Sigmoid colon (tissue), 6 donors: ENCODE measurements at regions not wholly inside any gene's neighbourhood (a gene's known extent, or its start where the extent isn't known, plus 50 kb on each side); places are given as distances from the start of the nearest gene placed in this dataset.

Experiments
- DNase-seq: peaks from one replicate; pipeline ENCODE4 v3.0.0-alpha.2; 2019
- H3K27ac ChIP-seq, 4 donors: fragments of 200-600 bp; sonication (generic); one replicate each; pipeline ENCODE4 v1.5.1; 2016 to 2019; ENCODE audit warnings: mild to moderate bottlenecking in 1 of 4
- H3K27me3 ChIP-seq, 3 donors: fragments of 200-600 bp; sonication (generic); one replicate each; pipeline ENCODE4 v1.5.1; 2019; ENCODE audit warnings: mild to moderate bottlenecking in 1 of 3
- H3K36me3 ChIP-seq, 4 donors: fragments of 200-600 bp; sonication (generic); one replicate each; pipeline ENCODE4 v1.5.1; 2016 to 2019
- H3K4me1 ChIP-seq, 4 donors: fragments of 200-600 bp; sonication (generic); one replicate each; pipeline ENCODE4 v1.5.1; 2017 to 2019
- H3K4me3 ChIP-seq, 4 donors: fragments of 200-600 bp; sonication (generic); one replicate each; pipeline ENCODE4 v1.5.1; 2017 to 2019; ENCODE audit warnings: mild to moderate bottlenecking in 2 of 4, moderate library complexity in 1 of 4
- H3K9me3 ChIP-seq, 4 donors: fragments of 200-600 bp in 3 of 4; sonication (generic) in 3 of 4; one replicate each; pipeline versions ENCODE4 v1.5.1 to v1.6.1; 2013 to 2019
- EP300 ChIP-seq, 4 donors: sonication (generic); formaldehyde crosslinking; IDR thresholded peaks; one replicate each; pipeline ENCODE4 v1.6.1; 2017; ENCODE audit warnings: antibody characterized with exemption in 4 of 4
- POLR2A ChIP-seq, 2 donors: fragments of 450-650 bp; IDR thresholded peaks; one replicate each; pipeline ENCODE4 v1.6.1; 2016; ENCODE audit warnings: antibody characterized with exemption in 2 of 2, mild to moderate bottlenecking in 2 of 2, moderate library complexity in 2 of 2
- POLR2AphosphoS5 ChIP-seq, 4 donors: sonication (generic); formaldehyde crosslinking; IDR thresholded peaks; one replicate each; pipeline ENCODE4 v1.6.1; 2017; ENCODE audit warnings: antibody characterized with exemption in 4 of 4
- WGBS, 2 donors: extraction: QIAGEN DNeasy Blood & Tissue Kit; methylation state at CpG; one replicate each; pipeline ENCODE4 v1.1.7; 2013; 5-methylcytosine and 5-hydroxymethylcytosine counted together
- intact Hi-C: fragments of 100-400 bp; cut with DNase I; formaldehyde crosslinking; loops from one replicate; pipeline ENCODE4 v1.15.1; 2023
- TF ChIP-seq, protein P1 (sequence below), 4 experiments: fragments of 450-650 bp in 3 of 4; fragments of 200-600 bp in 1 of 4; IDR thresholded peaks; one replicate each; pipeline ENCODE4 v1.5.1; 2016 to 2019; ENCODE audit warnings: antibody characterized with exemption in 4 of 4, mild to moderate bottlenecking in 3 of 4, moderate library complexity in 2 of 4
- donor health status: healthy with polysubstance abuse.
- donor health status: healthy.

DNA sequence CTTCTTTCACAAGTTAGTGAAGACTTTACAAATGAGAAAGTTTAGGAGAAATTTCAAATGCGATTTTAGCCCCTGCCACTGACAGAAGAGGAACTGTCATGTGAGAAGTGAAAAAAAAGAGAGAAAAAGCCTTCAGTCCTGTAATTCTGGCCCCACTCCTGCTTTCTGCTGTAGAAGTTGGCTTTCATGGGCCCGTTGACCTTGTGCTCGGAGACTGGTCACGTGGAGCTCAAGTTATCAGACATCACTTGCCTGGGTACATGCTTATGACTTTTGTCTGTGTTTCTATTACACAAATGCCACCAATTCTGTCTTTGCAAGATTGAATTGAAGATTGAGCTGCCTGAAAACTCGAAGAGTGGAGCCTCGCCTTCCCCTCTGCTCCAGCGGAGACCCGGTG, 749.9 kb downstream of the BCL11A start:
- peaks cover 0 to 21% (median 0%) of the 10 kb centered on the region in 4 donors for H3K4me1 ChIP-seq
- H3K4me3 ChIP-seq: no peak overlapping the region
- 80 to 89% methylated on average over 8 of the region's 8 CpGs for WGBS, 2 donors
- intact Hi-C loops: no loop called here
- H3K27ac ChIP-seq: peak overlapping the region in 1 of 4 donors; percentile 38
- no peaks in the 10 kb centered on the region for H3K36me3 ChIP-seq
- TF ChIP-seq EP300 (IDR thresholded peaks at IDR 0.05) (no peak), POLR2A (IDR thresholded peaks at IDR 0.05) (no peak), POLR2AphosphoS5 (IDR thresholded peaks at IDR 0.05) (no peak)
- TF ChIP-seq, protein P1, sequence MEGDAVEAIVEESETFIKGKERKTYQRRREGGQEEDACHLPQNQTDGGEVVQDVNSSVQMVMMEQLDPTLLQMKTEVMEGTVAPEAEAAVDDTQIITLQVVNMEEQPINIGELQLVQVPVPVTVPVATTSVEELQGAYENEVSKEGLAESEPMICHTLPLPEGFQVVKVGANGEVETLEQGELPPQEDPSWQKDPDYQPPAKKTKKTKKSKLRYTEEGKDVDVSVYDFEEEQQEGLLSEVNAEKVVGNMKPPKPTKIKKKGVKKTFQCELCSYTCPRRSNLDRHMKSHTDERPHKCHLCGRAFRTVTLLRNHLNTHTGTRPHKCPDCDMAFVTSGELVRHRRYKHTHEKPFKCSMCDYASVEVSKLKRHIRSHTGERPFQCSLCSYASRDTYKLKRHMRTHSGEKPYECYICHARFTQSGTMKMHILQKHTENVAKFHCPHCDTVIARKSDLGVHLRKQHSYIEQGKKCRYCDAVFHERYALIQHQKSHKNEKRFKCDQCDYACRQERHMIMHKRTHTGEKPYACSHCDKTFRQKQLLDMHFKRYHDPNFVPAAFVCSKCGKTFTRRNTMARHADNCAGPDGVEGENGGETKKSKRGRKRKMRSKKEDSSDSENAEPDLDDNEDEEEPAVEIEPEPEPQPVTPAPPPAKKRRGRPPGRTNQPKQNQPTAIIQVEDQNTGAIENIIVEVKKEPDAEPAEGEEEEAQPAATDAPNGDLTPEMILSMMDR (IDR thresholded peaks at IDR 0.05): no peak
- no peak for DNase-seq
- H3K27me3 ChIP-seq: no peaks in the 10 kb centered on the region
- H3K9me3 ChIP-seq: peaks cover 0 to 6% (median 0%) of the 10 kb centered on the region in 4 donors

DNA sequence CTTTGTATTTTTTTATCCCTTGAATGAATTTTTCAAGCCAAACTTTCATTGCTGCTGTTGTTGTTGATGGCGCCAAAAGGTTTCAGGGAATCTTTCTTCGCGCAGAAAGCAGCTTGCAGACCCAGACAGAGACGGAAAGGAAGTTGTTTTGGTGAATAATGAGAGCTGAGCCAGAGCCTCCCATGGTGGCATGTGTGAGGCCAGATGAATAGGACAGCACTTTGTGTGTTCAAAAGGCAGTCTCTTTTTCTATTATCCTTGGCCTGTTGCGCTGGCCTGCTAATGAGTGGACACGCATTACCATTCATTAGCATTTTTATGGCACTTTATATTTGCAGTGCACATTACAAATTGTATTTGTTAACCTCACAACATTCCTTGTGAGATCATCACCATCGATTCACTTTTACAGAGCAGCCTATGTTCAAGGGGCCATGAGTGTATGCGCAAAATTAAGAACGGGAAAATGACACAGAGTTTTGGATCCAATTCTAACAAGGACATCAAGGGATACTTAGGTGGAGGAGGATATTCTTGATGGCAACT, 754.7 kb downstream of the BCL11A start:
- H3K4me1 ChIP-seq: peaks cover 0 to 10% (median 0%) of the 10 kb centered on the region in 4 donors
- intact Hi-C loops: no loop called here
- H3K27ac ChIP-seq: no peak overlapping the region
- no peak overlapping the region for H3K4me3 ChIP-seq
- peaks cover 0 to 2% (median 0%) of the 10 kb centered on the region in 4 donors for H3K9me3 ChIP-seq
- 94 to 95% methylated on average over 9 of the region's 9 CpGs for WGBS, 2 donors
- no peak for DNase-seq
- no peaks in the 10 kb centered on the region for H3K36me3 ChIP-seq
- TF ChIP-seq, protein P1 (IDR thresholded peaks at IDR 0.05): no peak
- TF ChIP-seq POLR2AphosphoS5 (IDR thresholded peaks at IDR 0.05): no peak
- TF ChIP-seq EP300 (IDR thresholded peaks at IDR 0.05): no peak
- TF ChIP-seq POLR2A (IDR thresholded peaks at IDR 0.05): no peak
- no peaks in the 10 kb centered on the region for H3K27me3 ChIP-seq

DNA sequence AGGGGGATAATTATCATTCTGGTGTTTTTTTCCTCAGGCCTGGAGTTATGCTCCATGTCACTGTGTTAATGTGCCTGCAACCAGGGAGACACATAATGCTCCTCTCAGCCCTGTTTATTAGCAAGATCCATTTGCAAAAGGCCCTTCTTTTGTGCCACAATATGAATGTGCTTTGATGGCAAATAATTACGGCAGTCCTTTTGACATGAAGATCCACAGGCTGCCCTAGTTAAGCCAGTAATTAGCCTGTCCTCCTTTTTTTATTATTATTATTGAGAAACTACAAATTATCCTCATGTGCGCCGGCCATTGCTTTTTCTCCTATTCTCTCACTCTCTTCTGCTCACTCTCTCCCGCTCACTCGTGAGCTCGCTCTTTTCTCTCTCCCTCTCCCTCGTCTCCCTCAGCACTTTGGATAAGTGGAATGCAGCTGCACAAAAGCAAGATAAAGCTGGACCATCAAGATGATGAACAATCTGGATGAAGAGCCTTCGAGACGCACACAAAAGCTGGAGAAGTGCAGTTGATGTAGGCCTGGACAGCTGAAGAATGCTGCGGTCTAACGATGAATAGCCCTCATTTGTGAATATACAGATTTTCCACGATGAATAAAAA, 762.3 kb downstream of the BCL11A start:
- no peak overlapping the region for H3K4me3 ChIP-seq
- H3K4me1 ChIP-seq: no peaks in the 10 kb centered on the region
- DNase-seq: no peak
- H3K27ac ChIP-seq: no peak overlapping the region
- no peaks in the 10 kb centered on the region for H3K36me3 ChIP-seq
- H3K27me3 ChIP-seq: no peaks in the 10 kb centered on the region
- peaks cover 0 to 2% (median 0%) of the 10 kb centered on the region in 4 donors for H3K9me3 ChIP-seq
- TF ChIP-seq POLR2A (IDR thresholded peaks at IDR 0.05) (no peak), POLR2AphosphoS5 (IDR thresholded peaks at IDR 0.05) (no peak), EP300 (IDR thresholded peaks at IDR 0.05) (no peak)
- TF ChIP-seq, protein P1 (IDR thresholded peaks at IDR 0.05): no peak
- 88 to 92% methylated on average over 12 of the region's 12 CpGs for WGBS, 2 donors
- intact Hi-C loops: no loop called here

DNA sequence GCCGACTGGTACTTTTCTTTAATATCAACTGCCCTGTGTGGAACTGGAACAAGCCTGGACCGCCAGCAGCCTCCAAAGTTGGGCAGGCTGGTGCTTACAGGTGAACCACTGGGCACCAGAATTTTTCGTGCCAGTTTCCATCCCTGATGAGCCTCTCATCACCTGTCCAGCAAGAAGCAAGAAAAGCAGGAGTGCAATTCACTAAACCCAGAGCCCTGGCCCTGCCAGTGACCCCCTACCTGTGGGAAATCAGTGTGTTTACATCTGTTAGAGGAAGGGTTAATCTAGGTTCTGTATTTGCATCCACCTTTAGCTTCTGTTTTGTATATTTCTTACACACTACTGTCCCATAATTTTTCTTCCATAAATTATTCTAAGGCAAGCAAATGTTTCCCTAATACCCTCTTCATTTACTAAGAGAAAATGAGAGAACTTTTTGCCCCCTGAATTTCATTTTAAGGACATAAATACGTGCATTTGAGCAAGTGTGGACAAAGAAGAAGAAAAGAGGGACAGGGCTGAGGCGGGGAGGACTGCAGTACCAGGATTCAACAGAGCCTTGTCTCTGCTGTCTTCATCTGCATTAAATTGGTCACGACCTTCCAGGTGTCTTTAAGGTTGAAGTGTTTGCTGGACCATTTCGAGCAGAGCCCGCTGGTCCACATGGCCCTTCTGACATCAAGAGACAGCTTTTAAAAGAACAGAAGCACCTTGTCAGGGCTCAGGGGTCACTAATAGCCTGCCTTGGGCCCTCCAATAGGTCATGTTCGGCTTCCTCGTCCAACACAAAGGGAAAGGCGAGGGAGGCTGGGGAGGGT, 763.1 kb downstream of the BCL11A start:
- Histone ChIP-seq H3K4me1 (no peaks in the 10 kb centered on the region), H3K9me3 (peaks cover 0 to 2% (median 0%) of the 10 kb centered on the region in 4 donors), H3K27me3 (no peaks in the 10 kb centered on the region), H3K36me3 (no peaks in the 10 kb centered on the region), H3K27ac (no peak overlapping the region), H3K4me3 (no peak overlapping the region)
- 88 to 93% methylated on average over 11 of the region's 11 CpGs for WGBS, 2 donors
- no peak for DNase-seq
- intact Hi-C loops: no loop called here
- TF ChIP-seq POLR2A (IDR thresholded peaks at IDR 0.05): no peak
- TF ChIP-seq EP300 (IDR thresholded peaks at IDR 0.05): no peak
- TF ChIP-seq POLR2AphosphoS5 (IDR thresholded peaks at IDR 0.05): no peak
- TF ChIP-seq, protein P1 (IDR thresholded peaks at IDR 0.05): no peak
